ENCODE measurements at regions not wholly inside any gene's neighbourhood (a gene's known extent, or its start where the extent isn't known, plus 50 kb on each side); places are given as distances from the start of the nearest gene placed in this dataset.
"Not testable (repeated sequence)": the region's sequence is repeated elsewhere in the genome, so short reads cannot be mapped to it uniquely, and the experiment has no call there.

- peak in 2 of 3 donors; percentile 54 to 85 for DNase-seq (ENCODE audit: low read depth in 2 of 3, low spot score in 2 of 3)
These were observed 195.8 kb upstream of the TPTE start for GRCh38 chr21:10325546-10325945.

GRCh38 chr21:10326146-10326545 is 195.2 kb upstream of the TPTE start:
- not testable (repeated sequence) for DNase-seq (ENCODE audit: low read depth in 2 of 3, low spot score in 2 of 3)

GRCh38 chr21:10328646-10329045 is 192.7 kb upstream of the TPTE start:
- not testable (repeated sequence) for DNase-seq (ENCODE audit: low read depth in 2 of 3, low spot score in 2 of 3)

GRCh38 chr21:10330641-10331119 is 190.7 kb upstream of the TPTE start:
- DNase-seq (ENCODE audit: low read depth in 2 of 3, low spot score in 2 of 3), result not testable (repeated sequence)

GRCh38 chr21:10331134-10331533 is 190.2 kb upstream of the TPTE start:
- DNase-seq (ENCODE audit: low read depth in 2 of 3, low spot score in 2 of 3), result not testable (repeated sequence)

GRCh38 chr21:10332935-10333334 is 188.4 kb upstream of the TPTE start:
- not testable (repeated sequence) for DNase-seq (ENCODE audit: low read depth in 2 of 3, low spot score in 2 of 3)

GRCh38 chr21:10334391-10334790 is 187.0 kb upstream of the TPTE start:
- not testable (repeated sequence) for DNase-seq (ENCODE audit: low read depth in 2 of 3, low spot score in 2 of 3)

GRCh38 chr21:10342261-10342956 is 179.0 kb upstream of the TPTE start:
- not testable (repeated sequence) for DNase-seq (ENCODE audit: low read depth in 2 of 3, low spot score in 2 of 3)

- DNase-seq (ENCODE audit: low read depth in 2 of 3, low spot score in 2 of 3), result not testable (repeated sequence)
These were observed 178.0 kb upstream of the TPTE start for GRCh38 chr21:10343146-10343935.

GRCh38 chr21:10344266-10344665 is 177.1 kb upstream of the TPTE start:
- not testable (repeated sequence) for DNase-seq (ENCODE audit: low read depth in 2 of 3, low spot score in 2 of 3)

GRCh38 chr21:10345178-10345612 is 176.2 kb upstream of the TPTE start:
- not testable (repeated sequence) for DNase-seq (ENCODE audit: low read depth in 2 of 3, low spot score in 2 of 3)

GRCh38 chr21:10346249-10346648 is 175.1 kb upstream of the TPTE start:
- not testable (repeated sequence) for DNase-seq (ENCODE audit: low read depth in 2 of 3, low spot score in 2 of 3)

- not testable (repeated sequence) for DNase-seq (ENCODE audit: low read depth in 2 of 3, low spot score in 2 of 3)
These were observed 174.3 kb upstream of the TPTE start for GRCh38 chr21:10346933-10347615.

GRCh38 chr21:10347675-10348074 is 173.7 kb upstream of the TPTE start:
- not testable (repeated sequence) for DNase-seq (ENCODE audit: low read depth in 2 of 3, low spot score in 2 of 3)

GRCh38 chr21:10348150-10348549 is 173.2 kb upstream of the TPTE start:
- DNase-seq (ENCODE audit: low read depth in 2 of 3, low spot score in 2 of 3), result not testable (repeated sequence)

- DNase-seq (ENCODE audit: low read depth in 2 of 3, low spot score in 2 of 3), result not testable (repeated sequence)
These were observed 166.4 kb upstream of the TPTE start for GRCh38 chr21:10354851-10355578.

- not testable (repeated sequence) for DNase-seq (ENCODE audit: low read depth in 2 of 3, low spot score in 2 of 3)
These were observed 162.3 kb upstream of the TPTE start for GRCh38 chr21:10359120-10359519.

GRCh38 chr21:10359911-10360310 is 161.5 kb upstream of the TPTE start:
- DNase-seq (ENCODE audit: low read depth in 2 of 3, low spot score in 2 of 3), result not testable (repeated sequence)

GRCh38 chr21:10361214-10361736 is 160.1 kb upstream of the TPTE start:
- DNase-seq (ENCODE audit: low read depth in 2 of 3, low spot score in 2 of 3), result not testable (repeated sequence)

- not testable (repeated sequence) for DNase-seq (ENCODE audit: low read depth in 2 of 3, low spot score in 2 of 3)
These were observed 158.6 kb upstream of the TPTE start for GRCh38 chr21:10362816-10363215.

All from hematopoietic multipotent progenitor cell (in vitro differentiated cells).